ENCODE measurements at regions not wholly inside any gene's neighbourhood (a gene's known extent, or its start where the extent isn't known, plus 50 kb on each side); places are given as distances from the start of the nearest gene placed in this dataset.

DNA sequence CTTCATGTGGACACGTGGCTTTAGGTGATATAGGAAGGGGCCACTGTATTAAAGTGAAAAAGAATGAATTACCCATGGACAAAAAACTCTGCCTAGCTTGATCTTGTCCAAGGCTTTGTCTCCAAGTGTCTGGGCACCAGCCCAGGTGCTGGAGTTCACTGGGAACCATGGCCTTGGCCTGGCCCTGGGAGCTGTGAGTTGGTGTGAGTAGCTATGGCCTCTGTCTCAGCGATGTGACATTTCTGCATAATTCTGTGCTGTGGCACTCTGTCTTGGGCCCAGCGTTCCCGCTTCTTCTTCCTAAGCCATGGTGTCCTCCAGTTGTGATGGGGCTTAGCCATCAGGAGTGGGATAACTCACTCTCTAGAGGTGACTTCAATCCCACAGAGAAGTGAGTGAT lies 119.0 kb upstream of the PPP2R2D start:
- DNase-seq, result no peak

- no peak for DNase-seq
Observed at GRCh38 chr10:131784363-131785120, 116.3 kb upstream of the PPP2R2D start.

DNA sequence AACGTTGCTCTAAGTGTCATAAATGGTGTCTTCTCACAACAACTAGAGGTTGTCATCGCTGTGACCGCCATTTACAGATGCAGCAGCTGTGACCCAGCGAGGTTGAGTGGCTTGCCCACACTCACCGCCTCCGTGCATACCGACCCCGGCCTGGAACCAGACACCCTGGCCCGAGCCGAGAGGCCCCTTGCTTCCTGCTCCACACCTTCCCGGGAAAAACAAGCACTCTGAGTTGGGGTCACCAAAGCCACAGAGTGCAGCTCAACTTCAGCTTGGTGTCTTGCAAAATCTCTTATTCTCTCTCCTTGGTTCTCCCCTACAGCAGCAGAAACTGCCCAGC lies 115.7 kb upstream of the PPP2R2D start:
- DNase-seq, result no peak

DNA sequence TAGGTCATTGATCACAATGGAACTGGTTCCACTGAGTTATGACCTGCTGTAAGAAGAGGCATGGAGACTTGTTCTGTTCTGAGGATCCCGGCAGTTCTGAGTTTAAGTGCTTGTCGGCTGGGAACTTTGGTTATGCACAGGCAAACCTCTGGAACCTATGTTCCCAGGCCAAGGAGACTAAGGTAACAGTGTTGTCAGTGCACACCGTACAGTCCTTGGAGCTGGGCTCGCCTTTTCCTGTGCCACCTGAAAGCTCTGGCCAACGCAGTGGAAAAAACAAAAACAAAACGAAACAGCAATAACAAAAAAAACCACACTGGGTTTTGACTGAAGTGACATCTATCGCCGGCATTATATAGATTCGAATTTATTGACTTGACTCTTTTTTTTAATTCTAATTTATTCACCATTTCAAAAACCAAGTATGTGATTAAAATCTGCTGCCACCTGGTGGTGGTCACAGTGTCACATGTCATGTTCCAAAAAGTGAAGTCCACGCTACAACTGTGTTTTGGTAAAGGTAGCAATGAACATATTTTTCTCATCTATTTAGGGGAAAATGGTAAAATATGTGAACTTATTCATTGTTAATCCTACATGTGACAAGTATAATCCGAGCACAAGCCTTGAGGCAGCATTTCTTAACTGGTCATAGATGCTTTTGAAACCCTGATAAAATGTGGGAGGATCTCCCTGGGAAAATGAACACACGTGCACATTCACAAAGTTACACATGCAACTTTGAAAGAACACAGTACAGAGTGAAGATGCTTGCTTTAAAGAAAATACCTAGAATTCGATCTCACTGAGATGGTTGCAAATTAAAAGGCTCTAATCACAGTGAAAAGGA lies 113.8 kb upstream of the PPP2R2D start:
- DNase-seq, result peak; percentile 9

- no peak for DNase-seq
Observed at GRCh38 chr10:131787961-131788360, 112.8 kb upstream of the PPP2R2D start.

GRCh38 chr10:131788386-131788785 lies 112.4 kb upstream of the PPP2R2D start:
- DNase-seq, result no peak

GRCh38 chr10:131789516-131789915 lies 111.3 kb upstream of the PPP2R2D start:
- DNase-seq, result no peak

DNA sequence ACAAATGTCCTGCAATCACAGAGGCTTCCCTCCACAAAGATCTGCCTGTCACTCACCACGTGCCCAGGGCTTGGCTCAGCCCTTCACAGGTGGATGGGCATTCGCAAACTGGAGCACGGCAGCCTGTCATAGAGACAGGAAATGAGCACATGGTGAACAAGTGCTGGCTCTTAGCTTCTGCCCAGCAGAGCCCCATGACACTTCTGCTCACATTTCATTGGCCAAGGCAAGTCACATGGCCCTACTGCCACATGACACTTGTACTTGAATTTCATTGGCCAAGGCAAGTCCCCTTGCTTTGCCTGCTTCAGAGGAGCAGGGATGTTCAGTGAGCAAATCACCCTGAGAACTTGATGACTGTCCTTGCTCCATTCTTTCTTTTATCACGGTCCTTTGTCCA lies 110.8 kb upstream of the PPP2R2D start:
- no peak for DNase-seq

DNA sequence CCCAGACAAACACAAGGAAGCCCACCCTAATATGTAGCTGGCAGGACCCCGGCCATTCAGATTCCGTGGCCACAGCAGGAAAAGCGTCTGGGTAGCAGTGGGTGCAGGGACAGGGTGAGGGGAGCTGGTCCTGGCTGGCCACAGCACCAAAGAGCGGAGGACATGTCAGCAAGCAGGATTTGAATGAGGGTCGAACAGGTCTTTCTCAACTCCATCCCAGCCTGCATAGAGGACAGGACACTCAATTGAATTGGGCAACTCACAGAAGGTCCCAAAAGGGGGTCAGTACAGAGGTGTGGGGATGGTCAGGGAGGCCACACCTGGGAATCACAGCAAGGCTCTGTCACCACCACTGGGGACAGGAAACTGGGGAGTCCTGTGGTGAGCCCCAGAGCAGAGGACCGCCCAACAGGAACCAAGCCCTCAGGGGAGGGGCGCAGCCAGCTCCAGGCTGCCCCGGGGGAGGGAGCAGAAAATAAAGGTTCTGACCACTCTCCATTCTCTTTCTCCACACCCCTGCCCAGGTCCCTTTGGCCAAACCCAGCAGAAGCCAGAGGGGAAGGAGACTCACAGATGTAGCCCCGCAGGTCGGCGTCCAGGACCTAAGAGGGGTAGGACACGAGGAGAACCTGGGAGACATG lies 108.7 kb upstream of the PPP2R2D start:
- no peak for DNase-seq

GRCh38 chr10:131792809-131793208 lies 108.0 kb upstream of the PPP2R2D start:
- no peak for DNase-seq

- DNase-seq, result no peak
Observed at GRCh38 chr10:131795761-131796160, 105.0 kb upstream of the PPP2R2D start.

DNA sequence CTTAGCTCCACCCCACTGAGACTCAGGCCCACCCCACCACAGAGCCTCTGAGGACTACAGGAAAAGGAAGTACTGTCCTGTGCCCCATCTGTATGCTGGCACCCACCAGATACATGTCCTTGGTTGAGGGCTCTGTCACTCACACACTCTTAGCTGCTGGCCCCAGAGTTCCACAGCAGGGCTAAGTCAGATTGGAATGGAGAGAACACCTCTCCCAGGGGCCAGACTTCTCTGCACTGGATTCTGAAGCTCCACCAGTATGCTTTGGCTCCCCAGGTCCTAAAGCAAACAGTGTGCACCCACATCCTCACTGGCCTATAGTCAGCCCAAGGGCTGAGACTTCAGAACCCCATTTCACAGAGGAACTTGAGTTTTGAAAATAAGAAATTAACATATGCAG lies 103.2 kb upstream of the PPP2R2D start:
- DNase-seq, result no peak

DNA sequence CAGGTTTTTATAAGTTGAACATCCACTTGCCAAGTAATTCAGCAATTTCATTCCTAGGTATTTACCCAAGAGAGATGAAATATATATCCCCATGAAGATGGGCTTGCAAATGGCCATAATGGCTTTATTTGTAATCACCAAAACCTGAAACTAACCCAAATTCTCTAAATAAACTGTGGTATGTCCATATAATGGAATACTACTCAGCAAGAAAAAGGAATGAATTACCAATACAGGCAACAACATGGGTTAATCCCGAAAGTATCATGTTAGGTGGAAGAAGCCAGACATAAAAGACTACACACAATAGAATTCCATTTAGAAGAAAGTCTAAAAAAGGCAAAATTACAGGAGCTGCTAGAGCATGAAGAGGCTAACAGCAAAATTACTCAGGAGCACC lies 101.4 kb upstream of the PPP2R2D start:
- DNase-seq, result no peak

DNA sequence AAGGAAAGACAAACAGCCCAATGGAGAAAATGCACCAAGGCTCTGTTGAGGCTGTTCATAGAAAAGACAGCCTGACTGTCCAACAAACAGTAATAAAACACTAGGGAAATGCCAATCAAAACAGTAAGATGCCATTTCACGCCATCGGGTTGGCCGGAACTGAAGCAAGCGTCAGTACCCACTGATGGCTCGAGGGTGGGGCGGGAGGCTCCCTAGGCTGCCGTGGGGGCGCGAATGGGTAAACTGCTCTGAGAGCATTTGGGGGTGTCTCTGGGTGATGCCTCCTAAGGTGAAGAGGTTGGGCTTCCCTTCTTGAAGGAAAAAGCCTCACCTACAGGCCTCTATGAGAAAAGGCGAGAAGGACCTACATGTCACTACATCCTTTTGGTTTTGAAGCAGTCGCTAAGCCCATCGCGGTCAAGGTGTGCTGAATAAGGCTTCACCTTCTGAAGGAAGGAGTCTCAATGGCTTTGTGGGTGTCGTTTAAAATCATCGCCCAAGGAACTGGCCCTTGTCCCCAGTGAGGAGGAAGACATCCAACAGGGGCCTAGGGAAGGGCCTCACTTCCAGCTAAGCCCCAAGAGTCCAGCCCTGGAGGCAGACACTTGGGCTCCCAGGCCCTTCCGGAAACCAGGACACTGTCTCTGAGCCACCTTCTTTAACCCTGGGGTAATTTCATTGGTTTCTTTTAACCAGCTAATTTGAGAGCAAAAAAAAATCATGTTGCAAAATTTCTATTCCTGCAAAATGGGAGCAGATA lies 98.5 kb upstream of the PPP2R2D start:
- DNase-seq, result no peak

GRCh38 chr10:131802996-131803395 lies 97.8 kb upstream of the PPP2R2D start:
- no peak for DNase-seq

DNA sequence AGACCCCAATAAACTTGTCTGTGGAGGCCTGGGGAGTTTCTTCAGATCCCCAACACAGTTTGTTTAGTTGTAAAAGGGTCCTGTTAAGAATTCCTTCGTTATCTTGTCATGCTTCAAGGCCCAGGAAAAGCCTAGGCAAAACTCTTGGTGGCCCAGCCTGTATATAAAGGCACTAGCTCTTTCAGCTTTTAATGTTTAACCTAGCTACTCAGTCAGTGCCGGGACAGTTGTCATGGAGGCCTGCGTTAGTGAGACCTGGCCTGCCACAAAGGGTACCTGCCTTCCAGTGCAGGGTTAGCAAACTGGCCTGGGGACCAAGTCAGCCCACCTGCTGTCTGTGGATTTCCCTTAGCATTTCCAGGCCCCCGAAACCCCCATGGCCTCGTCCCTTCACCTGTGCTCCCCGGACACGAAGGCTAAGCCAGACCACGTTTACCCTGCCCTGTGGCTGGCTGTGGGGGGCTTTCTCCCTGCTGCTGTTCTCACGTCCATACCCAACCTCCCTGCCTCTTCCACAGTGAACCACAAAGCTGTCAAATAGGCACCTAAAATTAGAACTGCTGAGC lies 96.9 kb upstream of the PPP2R2D start:
- no peak for DNase-seq

DNA sequence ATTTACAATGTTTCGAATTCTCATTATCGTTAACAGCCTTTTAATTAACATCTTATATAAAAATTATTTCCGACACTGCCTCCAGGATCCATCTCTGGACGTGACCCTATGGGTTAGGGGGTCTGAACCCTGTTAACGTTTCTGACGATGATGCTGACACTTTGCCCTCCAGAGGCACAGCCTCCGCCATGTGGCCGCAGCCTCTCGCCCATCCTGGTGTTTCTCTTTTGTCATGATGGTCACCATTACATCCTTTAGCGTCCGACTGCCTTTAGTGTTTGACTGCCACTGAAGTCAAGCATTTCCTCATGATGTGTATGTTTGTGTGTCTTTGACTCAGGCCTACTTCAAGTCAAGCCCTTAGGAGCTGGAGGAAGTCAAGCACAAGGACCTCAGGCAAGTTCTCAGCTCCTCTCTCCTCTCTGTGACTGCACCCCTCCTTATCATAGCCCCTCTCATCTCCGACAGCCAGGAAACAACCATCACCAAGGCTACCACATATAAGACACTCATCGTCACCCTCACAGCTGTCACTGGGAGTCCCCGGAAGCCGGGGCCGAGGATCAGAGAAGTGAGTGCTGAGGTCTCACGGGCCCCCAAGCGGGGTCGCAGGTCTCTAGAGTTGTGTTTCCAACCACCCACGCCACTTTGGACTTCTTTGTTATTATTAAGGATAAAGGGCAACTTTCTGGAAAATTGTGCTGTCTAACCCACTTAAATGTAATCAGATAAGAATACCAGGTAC lies 96.1 kb upstream of the PPP2R2D start:
- DNase-seq, result no peak

DNA sequence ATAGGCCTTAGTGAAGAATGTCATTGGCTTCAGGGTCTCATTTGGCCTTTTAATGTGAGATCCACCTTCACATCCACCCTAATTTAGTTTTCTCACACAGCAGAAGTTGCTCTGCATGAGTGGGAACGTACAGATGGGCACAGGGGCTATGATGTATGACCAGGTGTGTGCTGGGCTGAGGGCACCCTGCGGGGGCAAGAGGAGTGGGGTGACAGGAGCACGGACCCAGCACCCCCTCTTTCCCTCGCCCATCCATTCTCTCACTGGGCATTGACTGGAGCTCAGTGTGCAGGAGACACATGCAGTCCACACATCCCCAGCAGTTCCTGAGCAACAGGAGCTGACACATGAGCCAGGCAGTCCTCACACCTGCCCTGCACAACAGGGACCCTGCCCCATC lies 95.1 kb upstream of the PPP2R2D start:
- no peak for DNase-seq

- DNase-seq, result no peak
Observed at GRCh38 chr10:131806146-131806545, 94.7 kb upstream of the PPP2R2D start.

GRCh38 chr10:131806646-131807317 lies 94.0 kb upstream of the PPP2R2D start:
- no peak for DNase-seq

DNA sequence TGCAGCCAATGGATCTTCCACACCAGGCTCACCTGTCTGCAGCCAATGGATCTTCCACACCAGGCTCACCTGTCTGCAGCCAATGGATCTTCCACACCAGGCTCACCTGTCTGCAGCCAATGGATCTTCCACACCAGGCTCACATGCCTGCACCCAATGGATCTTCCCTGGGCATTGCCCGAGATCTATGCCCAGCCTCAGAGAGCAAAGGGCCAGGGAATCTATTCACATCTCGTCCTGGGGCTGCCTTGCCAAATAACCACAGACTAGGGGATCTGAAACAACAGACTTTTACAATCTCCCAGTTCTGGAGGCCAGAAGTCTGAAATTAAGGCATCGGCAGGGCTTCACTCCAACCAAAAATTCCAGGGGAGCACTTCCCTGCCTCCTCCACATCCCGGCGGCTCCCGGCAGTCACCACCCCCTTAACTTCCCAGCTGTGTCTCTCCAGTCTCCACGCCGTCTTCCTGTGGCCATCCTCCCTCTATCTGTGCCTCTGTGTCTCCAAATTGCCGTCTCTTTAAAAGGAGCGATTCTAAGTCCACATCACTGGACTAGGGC lies 92.4 kb upstream of the PPP2R2D start:
- no peak for DNase-seq

Data from T-helper 9 cell (primary cell).